NCI-H1694 (cell line): ENCODE measurements at regions not wholly inside any gene's neighbourhood (a gene's known extent, or its start where the extent isn't known, plus 50 kb on each side); places are given as distances from the start of the nearest gene placed in this dataset.

Experiments
- DNase-seq: peaks from one replicate; lab custom pipeline; 2025; lab: John Stamatoyannopoulos, UW

DNA sequence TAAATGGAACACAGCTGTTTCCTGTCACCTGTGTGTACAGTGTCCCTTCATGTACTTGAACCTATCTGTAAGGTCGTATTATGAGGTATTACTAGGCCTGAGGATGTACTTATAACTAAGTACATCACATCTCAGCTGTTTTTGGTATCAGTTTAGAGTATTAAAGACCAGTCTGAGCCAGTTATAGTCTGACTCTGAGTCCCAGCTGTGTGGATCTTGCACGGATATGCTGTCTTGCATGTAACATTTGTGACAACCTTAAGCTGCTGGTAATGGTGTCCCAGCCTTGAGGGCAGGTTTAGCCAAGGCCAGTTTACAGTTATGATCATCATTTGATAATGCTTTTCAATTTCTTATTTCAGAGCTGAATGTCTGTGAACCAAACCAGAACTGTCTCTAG is 496.3 kb downstream of the SLC4A3 start:
- DNase-seq: no peak

DNA sequence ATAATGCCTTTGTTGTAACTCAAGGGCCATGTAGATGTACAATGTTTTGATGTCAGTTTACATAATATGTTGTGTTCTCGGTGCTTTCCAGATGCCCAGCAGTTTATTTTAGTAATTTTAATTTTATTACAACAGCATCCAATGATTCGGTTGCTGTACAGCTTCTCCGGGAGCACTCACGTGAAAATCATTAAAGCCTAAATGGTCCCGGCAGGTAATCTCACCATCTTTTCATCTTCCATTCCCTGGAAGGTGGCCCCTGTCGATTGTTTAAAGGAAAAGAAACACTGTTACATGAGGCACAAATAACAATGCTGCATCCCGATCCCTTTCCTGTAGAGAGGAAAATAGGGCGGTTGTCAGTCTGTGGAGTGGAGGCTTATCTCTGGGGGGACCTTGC is 498.1 kb downstream of the SLC4A3 start:
- DNase-seq: no peak

DNA sequence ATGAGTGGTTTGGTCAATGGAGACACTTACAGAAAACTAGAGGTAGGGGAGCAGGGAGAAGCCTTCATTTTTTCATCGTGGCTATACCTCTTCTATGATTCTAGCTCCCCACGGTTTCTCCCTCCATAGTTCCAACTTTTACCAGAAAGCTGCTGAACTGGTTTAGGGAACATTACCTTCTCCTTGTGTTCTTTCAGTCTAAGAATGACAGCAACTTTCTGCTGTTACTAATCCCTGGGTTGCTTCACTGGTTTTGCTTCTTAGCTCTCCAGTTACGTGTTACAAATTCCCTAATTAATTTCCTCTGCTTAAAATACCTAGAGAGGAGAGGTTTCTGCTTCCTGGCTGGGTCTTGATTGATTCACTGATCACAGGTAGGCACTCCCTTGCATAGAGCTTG is 499.9 kb downstream of the SLC4A3 start:
- DNase-seq: no peak

DNA sequence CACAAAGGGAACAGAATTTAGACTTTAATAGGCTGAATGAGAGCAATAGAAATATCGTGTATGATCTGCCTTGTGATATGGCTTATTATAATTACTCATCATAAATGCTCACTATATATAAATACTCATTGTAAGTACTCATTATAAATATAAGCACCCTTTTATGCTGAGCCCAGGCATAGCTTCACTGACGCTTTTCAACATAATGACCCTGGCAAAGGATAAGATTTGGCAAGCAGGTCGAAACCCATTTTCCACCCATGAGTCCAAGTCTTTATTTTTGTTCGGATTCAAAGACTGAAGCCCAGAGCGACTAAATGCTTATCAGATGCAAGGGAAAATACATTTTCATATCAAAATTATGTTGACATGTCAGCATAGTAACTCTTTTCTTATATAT is 500.4 kb downstream of the SLC4A3 start:
- no peak for DNase-seq

- DNase-seq: no peak
Observed at GRCh38 chr2:220129391-220129790, 502.0 kb downstream of the SLC4A3 start.

DNA sequence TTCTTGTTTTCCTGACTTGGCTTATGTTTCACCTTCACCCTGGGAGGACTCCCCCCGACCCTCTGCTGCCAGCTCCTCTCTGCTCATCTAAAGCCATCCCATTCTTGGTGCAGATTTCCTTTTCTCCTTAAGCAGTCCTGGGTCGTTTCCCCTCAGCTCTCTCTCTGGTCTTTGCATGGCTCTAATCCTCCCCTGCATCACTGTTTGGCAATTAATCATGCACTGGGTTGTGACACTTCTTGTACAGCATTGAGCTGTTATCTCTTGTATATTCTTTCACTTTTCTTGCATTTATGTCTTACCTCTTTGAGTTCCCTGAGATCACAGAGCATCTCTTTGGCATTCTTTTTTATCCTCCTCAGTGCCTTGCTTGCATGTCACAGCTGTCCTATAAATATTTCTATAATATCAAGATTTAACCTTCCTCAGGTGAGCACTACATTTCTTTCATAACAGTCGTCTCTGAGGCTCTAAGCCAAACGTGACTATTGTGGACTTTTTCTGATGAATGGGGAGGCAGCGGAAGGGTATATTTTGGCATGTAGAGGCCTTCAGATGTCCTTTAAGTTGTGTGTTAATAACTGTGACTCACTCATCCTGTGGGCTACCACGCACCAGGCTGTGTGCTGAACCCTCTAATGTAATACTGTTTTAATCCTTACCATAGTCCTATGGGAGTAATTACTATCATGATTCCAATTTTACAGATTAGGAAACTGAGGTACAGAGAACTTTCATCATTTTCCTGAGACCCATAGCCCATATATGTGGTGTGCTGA is 507.5 kb downstream of the SLC4A3 start:
- no peak for DNase-seq

GRCh38 chr2:220143336-220143735 is 515.9 kb downstream of the SLC4A3 start:
- DNase-seq: no peak

GRCh38 chr2:220144411-220144810 is 517.0 kb downstream of the SLC4A3 start:
- DNase-seq: no peak

- DNase-seq: no peak
Observed at GRCh38 chr2:220147161-220148038, 520.0 kb downstream of the SLC4A3 start.

DNA sequence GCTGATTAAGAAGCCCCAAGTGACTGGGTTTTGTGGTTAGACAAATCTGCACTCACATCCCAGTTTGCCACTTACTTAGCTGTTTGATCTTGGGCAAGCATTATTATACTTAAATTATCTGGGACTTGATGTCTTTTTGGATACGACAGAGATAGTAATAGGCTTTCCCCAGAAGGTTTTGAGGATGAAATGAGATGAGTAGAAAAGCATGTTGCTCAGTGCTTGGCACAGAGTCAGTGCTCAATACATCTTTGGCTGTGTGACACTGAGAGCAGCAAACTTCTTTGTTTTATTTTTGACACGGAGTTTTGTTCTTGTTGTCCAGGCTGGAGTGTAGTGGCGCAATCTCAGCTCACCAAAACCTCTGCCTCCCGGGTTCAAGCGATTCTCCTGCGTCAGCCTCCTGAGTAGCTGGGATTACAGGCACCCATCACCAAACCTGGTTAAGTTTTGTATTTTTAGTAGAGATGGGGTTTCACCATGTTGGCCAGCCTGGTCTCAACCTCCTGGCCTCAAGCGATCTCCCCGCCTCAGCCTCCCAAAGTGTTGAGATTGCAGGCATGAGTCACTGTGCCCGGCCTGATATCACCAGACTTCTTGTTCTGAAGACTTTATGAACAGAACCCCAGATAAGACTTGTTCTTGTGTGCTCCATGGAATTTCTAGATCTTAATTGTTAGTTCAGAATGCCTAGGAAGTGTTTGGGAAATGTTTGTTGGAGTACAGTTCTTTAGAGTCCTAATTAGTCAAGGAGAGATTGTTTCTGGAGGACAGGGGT is 521.2 kb downstream of the SLC4A3 start:
- no peak for DNase-seq

- no peak for DNase-seq
Observed at GRCh38 chr2:220151341-220151740, 523.9 kb downstream of the SLC4A3 start.

GRCh38 chr2:220152281-220152935 is 525.0 kb downstream of the SLC4A3 start:
- DNase-seq: no peak

- no peak for DNase-seq
Observed at GRCh38 chr2:220153118-220153517, 525.7 kb downstream of the SLC4A3 start.

DNA sequence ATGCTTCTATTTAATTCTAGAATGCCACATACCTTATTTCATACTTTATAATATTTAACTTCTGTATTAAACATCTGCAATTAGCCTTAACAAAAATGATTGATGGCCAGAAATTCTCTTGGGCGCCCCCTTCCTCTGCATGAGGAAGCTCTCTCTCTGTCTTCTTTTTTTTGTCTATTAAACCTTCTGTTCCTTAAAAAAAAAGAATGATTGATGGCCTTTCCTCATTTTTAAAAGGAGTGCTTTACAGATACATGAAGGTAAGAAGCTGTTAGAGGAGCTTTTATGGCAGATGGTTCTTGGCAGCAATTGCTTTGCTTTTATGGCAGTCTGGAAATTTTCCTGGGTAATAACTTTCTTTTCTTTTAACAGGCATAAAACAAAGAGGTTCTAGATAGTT is 526.9 kb downstream of the SLC4A3 start:
- DNase-seq: no peak

DNA sequence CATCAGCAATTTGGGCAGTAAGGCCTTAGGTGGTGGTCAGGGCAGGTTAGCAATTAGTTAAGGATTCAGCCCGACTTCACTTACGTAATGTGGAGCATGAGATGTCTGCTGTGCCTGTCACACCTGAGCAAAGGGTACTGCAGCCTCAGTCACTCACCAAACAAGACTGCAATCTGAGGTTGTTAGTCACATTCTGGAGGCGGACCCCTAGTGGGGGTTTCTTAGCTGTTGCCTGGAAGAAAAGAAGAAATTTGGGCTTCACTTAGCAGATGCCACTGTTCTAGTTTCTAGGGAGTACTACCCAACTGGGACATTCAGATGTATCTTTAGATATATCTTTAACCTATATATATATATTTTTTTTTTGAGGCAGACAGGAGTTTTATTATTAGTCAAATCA is 529.9 kb downstream of the SLC4A3 start:
- no peak for DNase-seq

DNA sequence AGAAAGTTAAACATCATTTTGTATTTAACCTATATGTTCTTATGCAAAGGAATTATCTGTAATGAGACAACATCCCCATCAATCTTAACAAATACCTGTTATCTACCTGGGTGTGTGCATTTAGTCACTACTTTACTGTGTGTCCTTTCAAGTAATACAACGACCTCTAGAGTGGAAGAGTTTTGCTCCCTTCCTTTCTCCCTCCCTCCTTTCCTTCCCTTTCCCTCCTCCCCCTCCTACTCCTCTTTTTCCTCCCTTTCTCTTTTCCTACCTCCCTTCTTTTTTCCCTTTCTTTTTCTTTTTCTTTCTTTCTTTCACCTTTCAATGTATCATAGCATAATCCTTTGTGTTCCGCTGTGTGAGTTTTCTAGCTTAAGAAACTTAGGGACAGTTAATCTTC is 532.3 kb downstream of the SLC4A3 start:
- DNase-seq: no peak

DNA sequence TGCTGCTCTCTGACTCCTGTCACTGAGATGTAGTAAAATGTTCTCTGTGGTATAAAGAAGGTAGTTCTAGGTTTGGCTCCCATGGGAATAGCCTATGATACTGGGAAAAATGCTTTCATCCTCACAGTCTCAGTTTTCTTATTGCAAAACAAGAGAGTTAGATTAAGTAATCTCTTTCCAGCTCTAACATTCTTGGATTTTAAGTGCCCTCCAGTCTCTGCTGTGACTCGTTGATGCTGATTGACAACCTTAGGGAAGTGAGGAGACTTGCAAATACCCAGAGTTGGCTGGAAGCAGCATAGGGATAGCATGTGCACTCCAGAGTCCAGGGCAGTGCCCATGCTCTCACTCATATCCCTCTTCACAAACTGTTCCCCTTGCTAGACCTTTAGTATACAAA is 534.9 kb downstream of the SLC4A3 start:
- no peak for DNase-seq

DNA sequence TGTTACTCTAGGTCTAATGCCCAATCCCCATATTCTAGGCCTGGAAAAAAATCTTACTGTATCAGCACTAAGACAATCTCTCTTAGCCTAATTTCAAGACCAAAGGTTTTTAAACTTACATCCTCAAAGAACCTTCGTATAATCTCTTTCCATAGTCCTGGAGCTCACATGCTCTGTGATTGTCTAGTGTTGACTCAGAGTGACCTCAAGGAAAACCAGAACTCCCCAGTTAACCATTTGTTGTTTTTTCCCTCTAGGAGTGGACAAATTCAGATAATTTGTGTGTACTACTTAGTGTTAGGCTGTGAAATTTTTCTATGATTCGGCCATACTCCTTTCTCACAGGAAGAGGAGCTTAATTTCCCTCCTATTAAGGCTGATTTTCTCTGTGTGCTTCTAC is 536.1 kb downstream of the SLC4A3 start:
- DNase-seq: no peak

- no peak for DNase-seq
Observed at GRCh38 chr2:220165401-220165800, 538.0 kb downstream of the SLC4A3 start.

GRCh38 chr2:220166616-220167015 is 539.2 kb downstream of the SLC4A3 start:
- no peak for DNase-seq

- no peak for DNase-seq
Observed at GRCh38 chr2:220167956-220168355, 540.5 kb downstream of the SLC4A3 start.
